Neural cell (in vitro differentiated cells): ENCODE measurements at regions not wholly inside any gene's neighbourhood (a gene's known extent, or its start where the extent isn't known, plus 50 kb on each side); places are given as distances from the start of the nearest gene placed in this dataset.

ENCODE experiments used
- H2AFZ ChIP-seq: fragments of 200-600, 300-800 bp; sonication (generic), shearing (Covaris generic); 2 replicates; pipeline ENCODE4 v1.6.0; 2014; ENCODE audit warnings: low read depth, mild to moderate bottlenecking, antibody characterized with exemption, low read length, moderate library complexity
- H3F3A ChIP-seq: fragments of 200-600 bp; shearing (Covaris generic); 2 replicates; pipeline ENCODE4 v1.6.1; 2016; ENCODE audit warnings: mild to moderate bottlenecking, moderate library complexity, mixed read lengths, antibody characterized with exemption, low read length; ENCODE audit not compliant: insufficient read depth, poor library complexity, severe bottlenecking
- H3K27ac ChIP-seq: fragments of 200-600, 300-800 bp; sonication (generic), shearing (Covaris generic); 2 replicates; pipeline ENCODE4 v1.5.1; 2014; ENCODE audit warnings: mild to moderate bottlenecking, low read length, moderate library complexity
- H3K27me3 ChIP-seq: fragments of 300-800, 200-600 bp; sonication (generic), shearing (Covaris generic); 2 replicates; pipeline ENCODE4 v1.6.0; 2014; ENCODE audit warnings: mild to moderate bottlenecking, low read depth, low read length, moderate library complexity; ENCODE audit not compliant: insufficient read depth
- H3K36me3 ChIP-seq: fragments of 300-800, 200-600 bp; sonication (generic), shearing (Covaris generic); 2 replicates; pipeline ENCODE4 v1.5.1; 2014; ENCODE audit warnings: mild to moderate bottlenecking, antibody characterized with exemption, low read length, moderate library complexity; ENCODE audit not compliant: insufficient read depth
- H3K4me2 ChIP-seq: fragments of 300-800, 200-600 bp; sonication (generic), shearing (Covaris generic); 2 replicates; pipeline ENCODE4 v1.6.0; 2014; ENCODE audit warnings: mild to moderate bottlenecking, low read length
- H3K4me3 ChIP-seq: fragments of 300-800, 200-600 bp; sonication (generic), shearing (Covaris generic); 2 replicates; pipeline ENCODE4 v1.5.1; 2014; ENCODE audit warnings: mild to moderate bottlenecking, low read length, moderate library complexity
- H3K79me2 ChIP-seq: fragments of 200-600 bp; shearing (Covaris generic); replicated peaks from 2 replicates; pipeline ENCODE4 v1.6.0; 2014; ENCODE audit warnings: mild to moderate bottlenecking, low read length, moderate library complexity; ENCODE audit not compliant: insufficient read depth
- H3K9ac ChIP-seq: fragments of 300-800, 200-600 bp; sonication (generic), shearing (Covaris generic); 2 replicates; pipeline ENCODE4 v1.6.1; 2016; ENCODE audit warnings: mild to moderate bottlenecking, low read length, mixed read lengths
- H3K9me2 ChIP-seq: fragments of 200-600 bp; shearing (Covaris generic); 2 replicates; pipeline ENCODE4 v1.6.1; 2016; ENCODE audit warnings: mild to moderate bottlenecking, low read length, mixed read lengths; ENCODE audit not compliant: insufficient read depth
- H3K9me3 ChIP-seq: fragments of 200-600, 300-800 bp; sonication (generic), shearing (Covaris generic); 2 replicates; pipeline ENCODE4 v1.6.1; 2016; ENCODE audit warnings: mild to moderate bottlenecking, mixed run types, low read length, moderate library complexity, mixed read lengths
- H4K20me1 ChIP-seq: fragments of 200-600 bp; shearing (Covaris generic); 2 replicates; pipeline ENCODE4 v1.6.1; 2016; ENCODE audit warnings: mild to moderate bottlenecking, mixed run types; ENCODE audit not compliant: insufficient read depth
- CTCF ChIP-seq: fragments of 450-650 bp; IDR thresholded peaks from 2 replicates; pipeline ENCODE4 v1.5.1; 2014; ENCODE audit warnings: antibody characterized with exemption, mild to moderate bottlenecking, moderate library complexity; ENCODE audit not compliant: poor library complexity, severe bottlenecking
- EP300 ChIP-seq: fragments of 450-650 bp; conservative IDR thresholded peaks from 2 replicates; pipeline ENCODE4 v1.6.1; 2014; ENCODE audit warnings: antibody characterized with exemption, mild to moderate bottlenecking, moderate library complexity; ENCODE audit not compliant: poor library complexity, severe bottlenecking
- EZH2 ChIP-seq: fragments of 200-600, 300-800 bp; shearing (Covaris generic), sonication (generic); IDR thresholded peaks from 2 replicates; pipeline ENCODE4 v1.6.1; 2014; ENCODE audit warnings: antibody characterized with exemption, low read length, borderline replicate concordance, mild to moderate bottlenecking; ENCODE audit not compliant: insufficient read depth, poor library complexity, severe bottlenecking
- MXI1 ChIP-seq: fragments of 450-650 bp; conservative IDR thresholded peaks from 2 replicates; pipeline ENCODE4 v1.6.1; 2014; ENCODE audit warnings: antibody characterized with exemption, mild to moderate bottlenecking; ENCODE audit not compliant: poor library complexity, severe bottlenecking
- POLR2AphosphoS5 ChIP-seq: IDR thresholded peaks from 2 replicates; pipeline ENCODE4 v1.6.1; 2012
- RAD21 ChIP-seq: fragments of 450-650 bp; conservative IDR thresholded peaks from 2 replicates; pipeline ENCODE4 v1.6.1; 2014; ENCODE audit warnings: antibody characterized with exemption, mild to moderate bottlenecking, moderate library complexity
- REST ChIP-seq: IDR thresholded peaks from 2 replicates; pipeline ENCODE4 v1.6.1; 2012; ENCODE audit warnings: borderline replicate concordance
- SMC3 ChIP-seq: fragments of 450-650 bp; conservative IDR thresholded peaks from 2 replicates; pipeline ENCODE4 v1.6.1; 2014; ENCODE audit warnings: antibody characterized with exemption, mild to moderate bottlenecking, moderate library complexity; ENCODE audit not compliant: poor library complexity
- TAF1 ChIP-seq: IDR thresholded peaks from 2 replicates; pipeline ENCODE4 v1.6.1; 2012; ENCODE audit warnings: low read depth

- TF ChIP-seq TAF1 = no peak
- TF ChIP-seq CTCF = no peak
- TF ChIP-seq MXI1 = no peak
- no peak for TF ChIP-seq RAD21
- no peak for TF ChIP-seq EZH2
- no peak for TF ChIP-seq SMC3
- H3K79me2 ChIP-seq = no peaks in the 10 kb centered on the region
- no peaks in the 10 kb centered on the region for H3K36me3 ChIP-seq
- H3K27ac ChIP-seq = no peak overlapping the region
- H2AFZ ChIP-seq = no peak overlapping the region
- H3K9ac ChIP-seq = no peak overlapping the region
- no peaks in the 10 kb centered on the region for H3K27me3 ChIP-seq
- H3K4me2 ChIP-seq = no peak overlapping the region
- no peak overlapping the region for H3K4me3 ChIP-seq
- no peaks in the 10 kb centered on the region for H3F3A ChIP-seq
- H3K9me2 ChIP-seq = no peaks in the 10 kb centered on the region
- no peaks in the 10 kb centered on the region for H4K20me1 ChIP-seq
- H3K9me3 ChIP-seq = no peaks in the 10 kb centered on the region
Observed at GRCh38 chr16:79969458-79969857, 368.9 kb upstream of the MAF start.

GRCh38 chr16:79966226-79966625 is 365.7 kb upstream of the MAF start:
- Histone ChIP-seq H3K9me3 (no peaks in the 10 kb centered on the region), H3K9me2 (no peaks in the 10 kb centered on the region), H3K4me3 (no peak overlapping the region), H4K20me1 (no peaks in the 10 kb centered on the region), H2AFZ (no peak overlapping the region), H3K9ac (no peak overlapping the region), H3K4me2 (no peak overlapping the region), H3F3A (no peaks in the 10 kb centered on the region), H3K27me3 (no peaks in the 10 kb centered on the region), H3K79me2 (no peaks in the 10 kb centered on the region), H3K27ac (no peak overlapping the region), H3K36me3 (no peaks in the 10 kb centered on the region)
- TF ChIP-seq POLR2AphosphoS5 = no peak
- TF ChIP-seq EP300 = no peak
- TF ChIP-seq TAF1 = no peak
- TF ChIP-seq EZH2 = no peak

- H3K79me2 ChIP-seq = no peaks in the 10 kb centered on the region
- H3K27me3 ChIP-seq = no peaks in the 10 kb centered on the region
- no peak overlapping the region for H2AFZ ChIP-seq
- H3K9me2 ChIP-seq = no peaks in the 10 kb centered on the region
- no peaks in the 10 kb centered on the region for H3F3A ChIP-seq
- no peaks in the 10 kb centered on the region for H4K20me1 ChIP-seq
- H3K9me3 ChIP-seq = no peaks in the 10 kb centered on the region
- no peaks in the 10 kb centered on the region for H3K36me3 ChIP-seq
- TF ChIP-seq MXI1 = no peak
- TF ChIP-seq EP300 = no peak
- no peak for TF ChIP-seq POLR2AphosphoS5
- no peak for TF ChIP-seq REST
- TF ChIP-seq RAD21 = no peak
- TF ChIP-seq SMC3 = no peak
- TF ChIP-seq CTCF = no peak
- no peak for TF ChIP-seq EZH2
- TF ChIP-seq TAF1 = no peak
- H3K27ac ChIP-seq = no peak overlapping the region
- no peak overlapping the region for H3K4me3 ChIP-seq
- H3K9ac ChIP-seq = no peak overlapping the region
- H3K4me2 ChIP-seq = no peak overlapping the region
Observed at GRCh38 chr16:79965718-79966117, 365.2 kb upstream of the MAF start.
